GM18511 (cell line): ENCODE measurements at regions not wholly inside any gene's neighbourhood (a gene's known extent, or its start where the extent isn't known, plus 50 kb on each side); places are given as distances from the start of the nearest gene placed in this dataset.
"Not testable (repeated sequence)": the region's sequence is repeated elsewhere in the genome, so short reads cannot be mapped to it uniquely, and the experiment has no call there.

Experiments used
- ATAC-seq: cut with Tn5 transposase; IDR thresholded peaks from one replicate; pipeline ENCODE4 v1.9.1; 2021; ENCODE audit warnings: mild to moderate bottlenecking, moderate library complexity; ENCODE audit not compliant: unreplicated experiment

GRCh38 chr16:86948046-86948445, 369.1 kb downstream of the C16orf95 start:
- ATAC-seq: no peak

GRCh38 chr16:86949116-86949515, 368.1 kb downstream of the C16orf95 start:
- ATAC-seq: no peak

- ATAC-seq: no peak
Observed at GRCh38 chr16:86949630-86950029, 367.6 kb downstream of the C16orf95 start.

- no peak for ATAC-seq
Observed at GRCh38 chr16:86951041-86951822, 366.0 kb downstream of the C16orf95 start.

GRCh38 chr16:86951831-86952598, 365.2 kb downstream of the C16orf95 start:
- no peak for ATAC-seq

GRCh38 chr16:86952769-86953168, 364.4 kb downstream of the C16orf95 start:
- no peak for ATAC-seq

GRCh38 chr16:86953631-86954391, 363.4 kb downstream of the C16orf95 start:
- ATAC-seq: no peak

- ATAC-seq: no peak
Observed at GRCh38 chr16:86955136-86955855, 361.9 kb downstream of the C16orf95 start.

GRCh38 chr16:86956437-86956836, 360.8 kb downstream of the C16orf95 start:
- ATAC-seq: no peak

GRCh38 chr16:86957662-86958198, 359.5 kb downstream of the C16orf95 start:
- ATAC-seq: not testable (repeated sequence)

- no peak for ATAC-seq
Observed at GRCh38 chr16:86958423-86958822, 358.8 kb downstream of the C16orf95 start.

GRCh38 chr16:86959091-86959651, 358.0 kb downstream of the C16orf95 start:
- no peak for ATAC-seq

- no peak for ATAC-seq
Observed at GRCh38 chr16:86959729-86960128, 357.5 kb downstream of the C16orf95 start.

- ATAC-seq: no peak
Observed at GRCh38 chr16:86960266-86960665, 356.9 kb downstream of the C16orf95 start.

- no peak for ATAC-seq
Observed at GRCh38 chr16:86961171-86961601, 356.0 kb downstream of the C16orf95 start.

- no peak for ATAC-seq
Observed at GRCh38 chr16:86962259-86962658, 354.9 kb downstream of the C16orf95 start.

GRCh38 chr16:86962913-86963312, 354.3 kb downstream of the C16orf95 start:
- no peak for ATAC-seq

GRCh38 chr16:86963600-86964575, 353.3 kb downstream of the C16orf95 start:
- ATAC-seq: no peak

- ATAC-seq: no peak
Observed at GRCh38 chr16:86964796-86965241, 352.4 kb downstream of the C16orf95 start.
